ENCODE measurements at regions not wholly inside any gene's neighbourhood (a gene's known extent, or its start where the extent isn't known, plus 50 kb on each side); places are given as distances from the start of the nearest gene placed in this dataset.

DNA sequence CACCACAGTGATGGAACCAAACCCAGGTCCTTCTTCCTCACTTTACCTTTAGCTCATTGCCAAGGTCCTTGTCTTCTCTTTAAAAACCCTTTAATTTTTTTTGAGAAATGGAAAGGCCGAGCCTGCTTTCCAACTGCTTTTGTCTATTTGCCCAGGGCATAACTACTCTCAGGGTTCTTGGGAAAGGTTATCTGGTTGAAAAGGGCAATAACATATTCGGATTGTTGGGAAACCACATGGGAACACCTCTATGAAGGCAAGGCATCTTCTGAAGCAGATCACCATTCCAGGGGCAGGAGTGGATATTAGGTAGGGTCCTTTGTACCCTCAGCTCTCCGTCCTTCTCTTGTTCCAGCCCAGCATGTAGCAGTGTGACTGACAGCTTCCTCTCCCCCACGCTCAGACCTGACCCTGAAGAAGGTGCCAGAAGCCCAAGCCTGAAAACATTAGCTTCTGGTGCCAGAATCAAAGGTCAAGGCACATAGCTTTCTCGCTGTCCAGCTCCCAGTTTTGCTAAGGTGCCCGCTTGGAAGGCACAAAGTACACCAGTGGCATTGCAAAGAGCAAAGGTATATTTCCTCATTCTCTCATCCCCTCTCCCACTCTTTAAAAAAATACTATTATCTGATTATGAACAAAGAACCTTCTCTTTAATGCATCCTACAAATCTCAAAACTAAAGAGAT, 123.2 kb upstream of the LINC00305 start:
- H3K36me3 ChIP-seq (ENCODE audit: control insufficient read depth, insufficient read depth, low read length): no peaks in the 10 kb centered on the region
- no peaks in the 10 kb centered on the region for H3K9me3 ChIP-seq (ENCODE audit: control insufficient read depth, insufficient read depth, low read depth, low read length)
- no peaks in the 10 kb centered on the region for H4K20me1 ChIP-seq (ENCODE audit: control insufficient read depth, extremely low read depth, insufficient read depth, low read length)
- no peak overlapping the region for H3K4me3 ChIP-seq (replicated peaks in 1 of 4; ENCODE audit: control extremely low read depth in 1 of 4, insufficient read depth in 1 of 4, low read depth in 3 of 4, low read length in 4 of 4)
- no peaks in the 10 kb centered on the region for H3K27me3 ChIP-seq (ENCODE audit: control insufficient read depth, insufficient read depth, low read length)
- no peak overlapping the region for H3K27ac ChIP-seq (ENCODE audit: insufficient read depth, low read length)
- H2AFZ ChIP-seq (ENCODE audit: low read length): no peak overlapping the region
- no peak for DNase-seq (ENCODE audit: low read depth in 2 of 2)
- H3K4me2 ChIP-seq (ENCODE audit: extremely low read depth, insufficient read depth, low read length): no peak overlapping the region
- TF ChIP-seq EZH2 (IDR thresholded peaks at IDR 0.05; ENCODE audit: low read length, missing control alignments): no peak
- TF ChIP-seq, protein P1, sequence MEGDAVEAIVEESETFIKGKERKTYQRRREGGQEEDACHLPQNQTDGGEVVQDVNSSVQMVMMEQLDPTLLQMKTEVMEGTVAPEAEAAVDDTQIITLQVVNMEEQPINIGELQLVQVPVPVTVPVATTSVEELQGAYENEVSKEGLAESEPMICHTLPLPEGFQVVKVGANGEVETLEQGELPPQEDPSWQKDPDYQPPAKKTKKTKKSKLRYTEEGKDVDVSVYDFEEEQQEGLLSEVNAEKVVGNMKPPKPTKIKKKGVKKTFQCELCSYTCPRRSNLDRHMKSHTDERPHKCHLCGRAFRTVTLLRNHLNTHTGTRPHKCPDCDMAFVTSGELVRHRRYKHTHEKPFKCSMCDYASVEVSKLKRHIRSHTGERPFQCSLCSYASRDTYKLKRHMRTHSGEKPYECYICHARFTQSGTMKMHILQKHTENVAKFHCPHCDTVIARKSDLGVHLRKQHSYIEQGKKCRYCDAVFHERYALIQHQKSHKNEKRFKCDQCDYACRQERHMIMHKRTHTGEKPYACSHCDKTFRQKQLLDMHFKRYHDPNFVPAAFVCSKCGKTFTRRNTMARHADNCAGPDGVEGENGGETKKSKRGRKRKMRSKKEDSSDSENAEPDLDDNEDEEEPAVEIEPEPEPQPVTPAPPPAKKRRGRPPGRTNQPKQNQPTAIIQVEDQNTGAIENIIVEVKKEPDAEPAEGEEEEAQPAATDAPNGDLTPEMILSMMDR (conservative IDR thresholded peaks at IDR 0.05 in 1 of 2, IDR thresholded peaks at IDR 0.05 in 1 of 2; ENCODE audit: low read depth in 1 of 2, low read length in 2 of 2): no peak
- no peaks in the 10 kb centered on the region for H3K4me1 ChIP-seq (ENCODE audit: control insufficient read depth, extremely low read depth, insufficient read depth, low read length)
- no peak overlapping the region for H3K9ac ChIP-seq (ENCODE audit: insufficient read depth, low read length)
- H3K79me2 ChIP-seq (ENCODE audit: control insufficient read depth, insufficient read depth, low read length): no peaks in the 10 kb centered on the region

- Histone ChIP-seq H3K4me3 (replicated peaks in 1 of 4; ENCODE audit: control extremely low read depth in 1 of 4, insufficient read depth in 1 of 4, low read depth in 3 of 4, low read length in 4 of 4) (no peak overlapping the region), H3K27ac (ENCODE audit: insufficient read depth, low read length) (no peak overlapping the region), H3K9ac (ENCODE audit: insufficient read depth, low read length) (no peak overlapping the region), H3K4me2 (ENCODE audit: extremely low read depth, insufficient read depth, low read length) (no peak overlapping the region), H4K20me1 (ENCODE audit: control insufficient read depth, extremely low read depth, insufficient read depth, low read length) (no peaks in the 10 kb centered on the region), H3K9me3 (ENCODE audit: control insufficient read depth, insufficient read depth, low read depth, low read length) (no peaks in the 10 kb centered on the region), H3K4me1 (ENCODE audit: control insufficient read depth, extremely low read depth, insufficient read depth, low read length) (no peaks in the 10 kb centered on the region), H2AFZ (ENCODE audit: low read length) (no peak overlapping the region), H3K36me3 (ENCODE audit: control insufficient read depth, insufficient read depth, low read length) (no peaks in the 10 kb centered on the region), H3K27me3 (ENCODE audit: control insufficient read depth, insufficient read depth, low read length) (no peaks in the 10 kb centered on the region), H3K79me2 (ENCODE audit: control insufficient read depth, insufficient read depth, low read length) (no peaks in the 10 kb centered on the region)
- TF ChIP-seq, protein P1 (conservative IDR thresholded peaks at IDR 0.05 in 1 of 2, IDR thresholded peaks at IDR 0.05 in 1 of 2; ENCODE audit: low read depth in 1 of 2, low read length in 2 of 2): no peak
- no peak for TF ChIP-seq EZH2 (IDR thresholded peaks at IDR 0.05; ENCODE audit: low read length, missing control alignments)
- no peak for DNase-seq (ENCODE audit: low read depth in 2 of 2)
Observed at GRCh38 chr18:64271246-64271645, 122.4 kb upstream of the LINC00305 start.

DNA sequence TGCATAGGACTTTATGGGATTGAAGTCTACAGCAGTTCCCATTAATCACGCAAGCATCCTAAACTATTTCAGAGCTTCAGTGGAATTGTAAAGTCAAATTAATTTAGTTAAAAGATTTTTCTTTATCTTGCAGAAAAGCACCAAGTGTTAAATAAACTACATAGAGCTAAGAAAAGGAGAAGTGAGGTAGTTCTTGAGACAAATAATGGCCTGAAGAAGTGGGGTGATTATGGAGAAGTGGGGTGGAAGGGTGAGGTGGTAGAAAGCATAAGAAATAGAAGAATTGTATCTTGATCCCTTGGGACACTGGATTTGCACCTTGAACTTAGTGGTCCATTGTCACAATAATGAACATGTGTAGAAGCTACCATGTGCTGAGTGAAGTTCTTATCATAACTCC, 121.7 kb upstream of the LINC00305 start:
- H3K4me2 ChIP-seq (ENCODE audit: extremely low read depth, insufficient read depth, low read length): no peak overlapping the region
- no peak for DNase-seq (ENCODE audit: low read depth in 2 of 2)
- no peak for TF ChIP-seq EZH2 (IDR thresholded peaks at IDR 0.05; ENCODE audit: low read length, missing control alignments)
- TF ChIP-seq, protein P1 (conservative IDR thresholded peaks at IDR 0.05 in 1 of 2, IDR thresholded peaks at IDR 0.05 in 1 of 2; ENCODE audit: low read depth in 1 of 2, low read length in 2 of 2): no peak
- H4K20me1 ChIP-seq (ENCODE audit: control insufficient read depth, extremely low read depth, insufficient read depth, low read length): no peaks in the 10 kb centered on the region
- H3K79me2 ChIP-seq (ENCODE audit: control insufficient read depth, insufficient read depth, low read length): no peaks in the 10 kb centered on the region
- no peak overlapping the region for H3K4me3 ChIP-seq (replicated peaks in 1 of 4; ENCODE audit: control extremely low read depth in 1 of 4, insufficient read depth in 1 of 4, low read depth in 3 of 4, low read length in 4 of 4)
- no peak overlapping the region for H2AFZ ChIP-seq (ENCODE audit: low read length)
- no peak overlapping the region for H3K9ac ChIP-seq (ENCODE audit: insufficient read depth, low read length)
- H3K27me3 ChIP-seq (ENCODE audit: control insufficient read depth, insufficient read depth, low read length): no peaks in the 10 kb centered on the region
- H3K36me3 ChIP-seq (ENCODE audit: control insufficient read depth, insufficient read depth, low read length): no peaks in the 10 kb centered on the region
- no peaks in the 10 kb centered on the region for H3K9me3 ChIP-seq (ENCODE audit: control insufficient read depth, insufficient read depth, low read depth, low read length)
- H3K27ac ChIP-seq (ENCODE audit: insufficient read depth, low read length): no peak overlapping the region
- no peaks in the 10 kb centered on the region for H3K4me1 ChIP-seq (ENCODE audit: control insufficient read depth, extremely low read depth, insufficient read depth, low read length)

Measured in fibroblast of lung (primary cell).